ENCODE measurements at regions not wholly inside any gene's neighbourhood (a gene's known extent, or its start where the extent isn't known, plus 50 kb on each side); places are given as distances from the start of the nearest gene placed in this dataset.

- TF ChIP-seq CTCF (IDR thresholded peaks at IDR 0.05), result no peak
These were observed 261.5 kb downstream of the SEC16B start for GRCh38 chr1:177708406-177708805.

- no peak for TF ChIP-seq CTCF (IDR thresholded peaks at IDR 0.05)
These were observed 262.9 kb downstream of the SEC16B start for GRCh38 chr1:177706977-177707376.

DNA sequence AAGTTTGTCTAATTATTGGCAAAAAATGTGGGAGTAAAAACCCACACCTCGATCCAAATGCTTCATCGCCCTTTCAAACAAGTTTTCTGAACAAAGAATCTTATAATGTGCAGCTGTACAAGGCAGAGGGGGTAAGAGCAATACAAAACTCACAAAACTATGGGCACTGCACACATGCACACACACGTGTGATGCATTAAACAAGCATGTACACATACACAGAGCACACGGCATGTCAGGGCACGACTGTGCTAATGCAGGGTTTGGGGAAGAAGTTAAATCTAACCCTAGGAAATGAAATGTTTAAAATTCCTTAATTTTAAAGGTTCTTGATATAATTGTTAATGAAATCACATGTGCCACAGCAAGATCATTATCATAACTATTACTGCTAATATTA is 264.0 kb downstream of the SEC16B start:
- TF ChIP-seq CTCF (IDR thresholded peaks at IDR 0.05), result no peak

DNA sequence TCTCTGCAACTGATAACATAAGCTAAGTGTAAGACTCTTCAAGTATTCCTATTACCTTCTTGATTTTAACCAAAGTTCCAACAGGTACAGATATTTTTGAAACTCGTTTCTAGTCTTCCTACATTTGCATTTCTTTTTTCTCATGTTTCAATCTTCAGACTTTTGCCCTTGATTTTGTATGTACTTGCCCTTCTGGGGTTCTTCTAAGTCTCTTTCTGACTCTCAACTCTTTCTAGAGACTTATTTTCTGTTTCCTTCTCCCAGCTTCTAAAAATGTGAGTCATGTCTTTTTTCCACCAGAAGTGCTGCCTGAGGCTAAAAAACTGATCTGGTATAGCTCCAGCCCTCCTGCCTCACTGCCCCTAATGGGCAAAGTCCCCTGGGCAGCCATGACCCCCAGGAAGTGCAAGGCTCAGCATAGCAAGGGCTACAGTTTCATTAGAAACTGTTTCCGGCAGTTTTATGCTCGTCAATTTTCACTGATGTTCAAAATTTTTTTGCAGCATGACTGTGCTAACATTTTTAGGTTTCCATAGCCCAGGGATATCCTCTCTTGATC is 265.9 kb downstream of the SEC16B start:
- no peak for TF ChIP-seq CTCF (IDR thresholded peaks at IDR 0.05)

GRCh38 chr1:177701654-177702353 is 268.1 kb downstream of the SEC16B start:
- TF ChIP-seq CTCF (IDR thresholded peaks at IDR 0.05), result no peak

GRCh38 chr1:177700856-177701255 is 269.0 kb downstream of the SEC16B start:
- no peak for TF ChIP-seq CTCF (IDR thresholded peaks at IDR 0.05)

GRCh38 chr1:177690996-177691395 is 278.9 kb downstream of the SEC16B start:
- TF ChIP-seq CTCF (IDR thresholded peaks at IDR 0.05), result no peak

All from LNCAP (cell line).